H9 (cell line): ENCODE measurements at regions not wholly inside any gene's neighbourhood (a gene's known extent, or its start where the extent isn't known, plus 50 kb on each side); places are given as distances from the start of the nearest gene placed in this dataset.

ENCODE experiments used
- DNase-seq: peaks from one replicate; pipeline ENCODE4 v3.0.0-alpha.2; 2017
- H2AFZ ChIP-seq: one replicate; pipeline ENCODE4 v1.6.1; 2013; ENCODE audit warnings: mild to moderate bottlenecking, low read length, control low read depth, moderate library complexity
- H2AK5ac ChIP-seq: 2 replicates; pipeline ENCODE4 v1.6.1; 2013; ENCODE audit warnings: low read length, control low read depth, mixed read lengths; ENCODE audit not compliant: insufficient read length
- H2BK120ac ChIP-seq: one replicate; pipeline ENCODE4 v1.6.1; 2013; ENCODE audit warnings: low read depth, mild to moderate bottlenecking, low read length, control low read depth, inconsistent platforms; ENCODE audit not compliant: poor library complexity, severe bottlenecking
- H2BK12ac ChIP-seq: 2 replicates; pipeline ENCODE4 v1.6.1; 2013; ENCODE audit warnings: low read length, control low read depth, mixed read lengths, low read depth; ENCODE audit not compliant: insufficient read length
- H2BK15ac ChIP-seq: 2 replicates; pipeline ENCODE4 v1.6.1; 2013; ENCODE audit warnings: low read depth, low read length, control low read depth
- H2BK20ac ChIP-seq: one replicate; pipeline ENCODE4 v1.6.1; 2013; ENCODE audit warnings: low read depth, mild to moderate bottlenecking, low read length, control low read depth, inconsistent platforms; ENCODE audit not compliant: poor library complexity, severe bottlenecking
- H2BK5ac ChIP-seq: 2 replicates; pipeline ENCODE4 v1.6.1; 2013; ENCODE audit warnings: low read length, control low read depth, mixed read lengths; ENCODE audit not compliant: insufficient read length
- H3K14ac ChIP-seq: 2 replicates; pipeline ENCODE4 v1.6.1; 2013; ENCODE audit warnings: low read length, control low read depth; ENCODE audit not compliant: insufficient read depth
- H3K18ac ChIP-seq: 2 replicates; pipeline ENCODE4 v1.6.1; 2013; ENCODE audit warnings: low read depth, mild to moderate bottlenecking, mixed read lengths, low read length, control low read depth; ENCODE audit not compliant: insufficient read length
- H3K23ac ChIP-seq: 2 replicates; pipeline ENCODE4 v1.6.1; 2013; ENCODE audit warnings: low read length, control low read depth, mixed read lengths, low read depth; ENCODE audit not compliant: insufficient read length
- H3K23me2 ChIP-seq: 2 replicates; pipeline ENCODE4 v1.6.1; 2013; ENCODE audit warnings: low read depth, mild to moderate bottlenecking, mixed read lengths, low read length, control low read depth; ENCODE audit not compliant: insufficient read length, poor library complexity, severe bottlenecking
- H3K27ac ChIP-seq: 2 replicates; pipeline ENCODE4 v1.5.1; 2013; ENCODE audit warnings: low read length, control low read depth, mixed read lengths, low read depth; ENCODE audit not compliant: insufficient read length
- H3K27me3 ChIP-seq: 2 replicates; pipeline ENCODE4 v1.6.1; 2013; ENCODE audit warnings: low read length, control low read depth, inconsistent platforms; ENCODE audit not compliant: insufficient read depth
- H3K4ac ChIP-seq: 2 replicates; pipeline ENCODE4 v1.6.1; 2013; ENCODE audit warnings: low read depth, mild to moderate bottlenecking, control low read depth, inconsistent platforms, low read length, moderate library complexity
- H3K4me1 ChIP-seq: 2 replicates; pipeline ENCODE4 v1.6.1; 2013; ENCODE audit warnings: low read length, control low read depth, inconsistent platforms; ENCODE audit not compliant: insufficient read depth
- H3K4me2 ChIP-seq: 2 replicates; pipeline ENCODE4 v1.6.1; 2013; ENCODE audit warnings: low read length, control low read depth, mixed read lengths; ENCODE audit not compliant: insufficient read length, insufficient read depth
- H3K56ac ChIP-seq: 2 replicates; pipeline ENCODE4 v1.6.1; 2013; ENCODE audit warnings: low read depth, mild to moderate bottlenecking, mixed read lengths, low read length, control low read depth; ENCODE audit not compliant: insufficient read length
- H3K79me1 ChIP-seq: 2 replicates; pipeline ENCODE4 v1.6.1; 2013; ENCODE audit warnings: low read depth, mild to moderate bottlenecking, moderate library complexity, low read length, control low read depth, inconsistent platforms; ENCODE audit not compliant: insufficient read depth, poor library complexity, severe bottlenecking
- H3K79me2 ChIP-seq: 2 replicates; pipeline ENCODE4 v1.6.1; 2013; ENCODE audit warnings: low read length, control low read depth, inconsistent platforms; ENCODE audit not compliant: insufficient read depth
- H3K9ac ChIP-seq: 2 replicates; pipeline ENCODE4 v1.6.1; 2013; ENCODE audit warnings: low read length, control low read depth, mixed read lengths; ENCODE audit not compliant: insufficient read length; ENCODE audit errors: extremely low read depth
- H3K9me3 ChIP-seq: one replicate; pipeline ENCODE4 v1.6.1; 2013; ENCODE audit warnings: low read depth, low read length, inconsistent platforms; ENCODE audit not compliant: control insufficient read depth
- H3T11ph ChIP-seq: one replicate; pipeline ENCODE4 v1.6.1; 2013; ENCODE audit warnings: mild to moderate bottlenecking, low read length, control low read depth, inconsistent platforms
- H4K20me1 ChIP-seq: one replicate; pipeline ENCODE4 v1.6.1; 2013; ENCODE audit not compliant: control insufficient read depth, insufficient read length, insufficient read depth
- H4K5ac ChIP-seq: 2 replicates; pipeline ENCODE4 v1.6.1; 2013; ENCODE audit warnings: low read depth, mild to moderate bottlenecking, mixed read lengths, low read length, control low read depth; ENCODE audit not compliant: insufficient read length
- H4K8ac ChIP-seq: replicated peaks from 2 replicates; pipeline ENCODE4 v1.6.1; 2013; ENCODE audit warnings: low read length, control low read depth, mixed read lengths, low read depth; ENCODE audit not compliant: insufficient read length
- H4K91ac ChIP-seq: 2 replicates; pipeline ENCODE4 v1.6.1; 2013; ENCODE audit warnings: low read depth, mild to moderate bottlenecking, moderate library complexity, mixed read lengths, low read length, control low read depth; ENCODE audit not compliant: insufficient read length
- H3K27ac Mint-ChIP-seq, 3 experiments: 2 replicates in 2 of 3; 3 replicates in 1 of 3; pipeline ENCODE4 v1.8.0; 2020 to 2021; ENCODE audit warnings: mixed read lengths in 3 of 3, mild to moderate bottlenecking in 1 of 3, moderate library complexity in 1 of 3
- H3K27me3 Mint-ChIP-seq: 2 replicates; pipeline ENCODE4 v1.8.0; 2021; ENCODE audit warnings: low read depth, mild to moderate bottlenecking, moderate library complexity, mixed read lengths
- H3K36me3 Mint-ChIP-seq, 3 experiments: 2 replicates in 2 of 3; 3 replicates in 1 of 3; pipeline ENCODE4 v1.8.0; 2020 to 2021; ENCODE audit warnings: low read depth in 3 of 3, mixed read lengths in 3 of 3; ENCODE audit not compliant: insufficient read depth in 1 of 3
- H3K4me1 Mint-ChIP-seq, 2 experiments: 2 replicates each; pipeline ENCODE4 v1.8.0; 2020; ENCODE audit warnings: mixed read lengths in 2 of 2
- H3K4me3 Mint-ChIP-seq, 2 experiments: 2 replicates in 1 of 2; 3 replicates in 1 of 2; pipeline ENCODE4 v1.8.0; 2020 to 2021; ENCODE audit warnings: mild to moderate bottlenecking in 2 of 2, mixed read lengths in 2 of 2, moderate library complexity in 1 of 2
- H3K9me3 Mint-ChIP-seq, 2 experiments: 2 replicates in 1 of 2; 3 replicates in 1 of 2; pipeline ENCODE4 v1.8.0; 2020; ENCODE audit warnings: mild to moderate bottlenecking in 2 of 2, mixed read lengths in 2 of 2, moderate library complexity in 1 of 2
- WGBS: extraction: QIAGEN DNeasy Blood & Tissue Kit; methylation state at CpG from one replicate; pipeline ENCODE4 v1.1.7; 2013; ENCODE audit warnings: missing lambda C conversion rate, low lambda C conversion rate, mixed read lengths; ENCODE audit not compliant: insufficient read length; ENCODE audit errors: extremely low coverage; 5-methylcytosine and 5-hydroxymethylcytosine counted together
- TF ChIP-seq, protein P1 (sequence below): fragments of 200-600 bp; sonication (generic); conservative IDR thresholded peaks from 3 replicates; pipeline ENCODE4 v1.8.0; 2021; ENCODE audit warnings: antibody characterized with exemption, mild to moderate bottlenecking

DNA sequence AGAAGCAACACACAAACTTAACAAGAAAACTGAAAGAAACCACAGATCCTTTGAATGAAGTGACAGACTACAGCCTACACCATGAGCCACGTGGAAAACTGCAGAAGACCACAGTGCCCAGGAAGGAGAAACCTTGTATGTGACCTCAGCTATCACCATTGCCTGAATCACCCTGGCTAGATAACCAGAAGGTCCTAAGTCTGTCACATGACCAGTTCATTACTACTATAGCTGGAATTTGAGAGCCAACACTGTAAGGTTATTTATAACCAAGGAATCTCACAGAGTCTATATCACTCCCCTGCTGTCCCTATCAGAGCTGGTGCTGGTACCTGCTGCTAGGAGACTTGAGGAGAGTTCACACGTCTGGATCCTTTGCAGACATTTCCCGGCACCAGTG is 90.3 kb upstream of the FBXL17 start:
- no peak overlapping the region for H2BK120ac ChIP-seq
- no peaks in the 10 kb centered on the region; the same call in 1 of the 2 replicates for H3K4me1 ChIP-seq
- TF ChIP-seq, protein P1, sequence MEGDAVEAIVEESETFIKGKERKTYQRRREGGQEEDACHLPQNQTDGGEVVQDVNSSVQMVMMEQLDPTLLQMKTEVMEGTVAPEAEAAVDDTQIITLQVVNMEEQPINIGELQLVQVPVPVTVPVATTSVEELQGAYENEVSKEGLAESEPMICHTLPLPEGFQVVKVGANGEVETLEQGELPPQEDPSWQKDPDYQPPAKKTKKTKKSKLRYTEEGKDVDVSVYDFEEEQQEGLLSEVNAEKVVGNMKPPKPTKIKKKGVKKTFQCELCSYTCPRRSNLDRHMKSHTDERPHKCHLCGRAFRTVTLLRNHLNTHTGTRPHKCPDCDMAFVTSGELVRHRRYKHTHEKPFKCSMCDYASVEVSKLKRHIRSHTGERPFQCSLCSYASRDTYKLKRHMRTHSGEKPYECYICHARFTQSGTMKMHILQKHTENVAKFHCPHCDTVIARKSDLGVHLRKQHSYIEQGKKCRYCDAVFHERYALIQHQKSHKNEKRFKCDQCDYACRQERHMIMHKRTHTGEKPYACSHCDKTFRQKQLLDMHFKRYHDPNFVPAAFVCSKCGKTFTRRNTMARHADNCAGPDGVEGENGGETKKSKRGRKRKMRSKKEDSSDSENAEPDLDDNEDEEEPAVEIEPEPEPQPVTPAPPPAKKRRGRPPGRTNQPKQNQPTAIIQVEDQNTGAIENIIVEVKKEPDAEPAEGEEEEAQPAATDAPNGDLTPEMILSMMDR, result no peak
- no peak overlapping the region for H3K14ac ChIP-seq
- H2BK20ac ChIP-seq, result no peak overlapping the region
- H4K5ac ChIP-seq, result no peak overlapping the region
- H2BK12ac ChIP-seq, result no peak overlapping the region
- H3K79me2 ChIP-seq, result no peaks in the 10 kb centered on the region
- no peak overlapping the region for H4K91ac ChIP-seq
- H4K20me1 ChIP-seq, result no peaks in the 10 kb centered on the region
- no peak overlapping the region for H3K27ac ChIP-seq
- no peak overlapping the region for H2AFZ ChIP-seq
- no peaks in the 10 kb centered on the region for H3K9me3 ChIP-seq
- no peak overlapping the region for H3T11ph ChIP-seq
- no peaks in the 10 kb centered on the region for H3K79me1 ChIP-seq
- no peak overlapping the region for H3K4me3 Mint-ChIP-seq
- no peaks in the 10 kb centered on the region; a peak in 1 of 5 replicates for H3K9me3 Mint-ChIP-seq
- no peak overlapping the region for H2BK5ac ChIP-seq
- no peaks in the 10 kb centered on the region for H3K4me1 Mint-ChIP-seq
- no peak overlapping the region for H3K4me2 ChIP-seq
- H3K27ac Mint-ChIP-seq, result no peak overlapping the region
- H3K4ac ChIP-seq, result no peak overlapping the region
- no peak for DNase-seq
- no peaks in the 10 kb centered on the region for H3K23me2 ChIP-seq
- no peaks in the 10 kb centered on the region; a peak in 1 of 7 replicates for H3K36me3 Mint-ChIP-seq
- H4K8ac ChIP-seq, result no peak overlapping the region
- H2AK5ac ChIP-seq, result no peak overlapping the region
- no peak overlapping the region for H3K9ac ChIP-seq
- no CpG with 5 or more reads among the region's 3 CpGs for WGBS
- H3K23ac ChIP-seq, result no peak overlapping the region
- no peak overlapping the region for H3K18ac ChIP-seq
- no peaks in the 10 kb centered on the region for H3K27me3 ChIP-seq
- no peak overlapping the region for H2BK15ac ChIP-seq
- H3K56ac ChIP-seq, result no peak overlapping the region
- no peaks in the 10 kb centered on the region for H3K27me3 Mint-ChIP-seq
